A673 (cell line): ENCODE measurements at regions not wholly inside any gene's neighbourhood (a gene's known extent, or its start where the extent isn't known, plus 50 kb on each side); places are given as distances from the start of the nearest gene placed in this dataset.

Experiments used
- CTCF ChIP-seq: fragments of 300-800, 200-600 bp; sonication (generic); conservative IDR thresholded peaks from 2 replicates; pipeline ENCODE4 v1.5.1; 2017; ENCODE audit warnings: low read depth, mild to moderate bottlenecking, antibody characterized with exemption, low read length, moderate library complexity, mixed read lengths
- EZH2 ChIP-seq: fragments of 200-600 bp; sonication (generic); IDR thresholded peaks from 2 replicates; pipeline ENCODE4 v1.6.1; 2017; ENCODE audit warnings: borderline replicate concordance, low read depth, mild to moderate bottlenecking, mixed read lengths, antibody characterized with exemption, low read length; ENCODE audit not compliant: poor library complexity, severe bottlenecking

GRCh38 chr10:62511656-62512055, 137.5 kb downstream of the ZNF365 start:
- TF ChIP-seq CTCF (no peak), EZH2 (no peak)
